GM21723 (cell line): ENCODE measurements at regions not wholly inside any gene's neighbourhood (a gene's known extent, or its start where the extent isn't known, plus 50 kb on each side); places are given as distances from the start of the nearest gene placed in this dataset.

Source experiments
- ATAC-seq: cut with Tn5 transposase; IDR thresholded peaks from one replicate; pipeline ENCODE4 v1.9.1; 2021; ENCODE audit warnings: mild to moderate bottlenecking, moderate library complexity; ENCODE audit not compliant: unreplicated experiment

DNA sequence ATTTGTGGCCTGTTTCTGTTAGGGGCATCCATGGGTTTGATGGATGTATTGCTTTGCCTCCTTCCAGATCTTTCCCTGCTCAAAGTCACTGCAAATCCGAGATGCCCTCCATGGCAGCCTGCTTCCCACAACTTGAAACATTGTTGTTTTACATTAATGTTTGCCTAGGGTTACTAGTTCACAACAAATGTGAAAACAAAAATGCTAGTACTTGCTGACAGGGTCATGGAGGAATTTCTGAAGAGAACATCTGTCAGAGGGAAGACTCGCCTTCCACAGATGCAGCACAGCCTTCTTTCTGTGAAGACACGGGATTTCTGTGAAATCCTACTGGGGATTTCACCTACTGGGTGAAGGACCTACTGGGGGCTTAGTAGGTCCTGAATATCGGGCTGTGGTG, 260.0 kb upstream of the FN1 start:
- no peak for ATAC-seq

DNA sequence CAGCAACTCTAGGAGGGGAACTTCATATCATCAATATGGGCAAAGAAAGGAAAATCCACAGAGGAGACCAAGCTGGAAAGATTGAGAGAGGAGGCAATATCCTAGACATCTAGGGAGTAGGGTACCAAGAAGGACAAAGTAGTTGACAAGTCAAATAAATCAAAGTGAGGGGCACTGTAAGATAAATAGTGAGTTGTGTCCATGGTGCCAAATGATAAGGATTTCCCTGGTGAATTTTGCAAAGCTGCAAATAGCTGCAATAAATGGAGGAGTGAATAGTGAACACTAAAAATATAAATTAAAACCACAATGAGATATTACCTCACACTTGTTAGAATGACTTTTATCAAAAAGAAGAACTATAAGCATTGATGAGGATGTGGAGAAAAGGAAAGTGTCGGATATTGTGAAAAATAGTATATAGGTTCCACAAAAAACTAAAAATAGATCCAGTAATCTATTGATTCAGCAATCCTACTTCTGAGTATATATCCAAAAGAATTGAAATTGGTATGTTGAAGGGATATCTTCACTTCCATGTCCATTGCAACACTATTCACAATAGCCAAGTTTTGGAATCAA, 258.2 kb upstream of the FN1 start:
- ATAC-seq: no peak

DNA sequence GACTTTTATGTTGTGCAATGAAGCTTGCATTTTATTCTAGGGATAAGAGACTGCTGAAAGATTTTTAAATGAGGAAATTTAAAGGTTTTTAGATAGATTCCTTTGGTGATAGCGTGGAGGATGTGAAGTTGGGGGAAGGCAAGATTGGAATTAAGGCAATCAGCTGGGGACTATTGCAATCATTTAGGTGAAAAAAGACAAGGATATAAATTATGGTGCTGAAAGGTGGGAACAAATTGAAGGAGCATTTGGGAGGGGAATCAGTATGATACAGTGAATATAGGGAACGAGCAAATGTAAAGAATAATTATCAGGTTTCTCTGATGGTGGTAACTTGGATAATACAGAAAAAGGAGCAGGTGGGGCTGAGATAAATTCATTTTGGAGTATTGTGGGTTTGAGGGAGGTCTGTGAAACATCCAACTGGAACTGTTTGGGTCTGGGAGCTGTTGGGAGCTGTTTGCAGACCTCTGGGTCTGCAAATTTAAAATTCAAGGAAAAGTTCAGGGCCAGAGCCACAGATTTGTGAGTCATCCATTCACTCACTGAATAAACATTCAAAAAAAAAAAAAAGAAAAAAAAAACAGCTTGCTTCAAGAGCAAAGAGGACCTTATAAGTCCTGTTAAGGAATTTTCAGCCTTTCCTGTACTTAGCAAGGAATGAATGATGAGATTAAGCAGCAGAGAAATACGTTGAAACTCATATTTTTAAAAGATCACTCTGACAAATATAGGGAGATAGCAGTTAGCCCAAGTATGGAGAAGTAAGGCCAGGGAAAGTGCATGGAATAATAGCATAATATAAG, 257.5 kb upstream of the FN1 start:
- no peak for ATAC-seq

DNA sequence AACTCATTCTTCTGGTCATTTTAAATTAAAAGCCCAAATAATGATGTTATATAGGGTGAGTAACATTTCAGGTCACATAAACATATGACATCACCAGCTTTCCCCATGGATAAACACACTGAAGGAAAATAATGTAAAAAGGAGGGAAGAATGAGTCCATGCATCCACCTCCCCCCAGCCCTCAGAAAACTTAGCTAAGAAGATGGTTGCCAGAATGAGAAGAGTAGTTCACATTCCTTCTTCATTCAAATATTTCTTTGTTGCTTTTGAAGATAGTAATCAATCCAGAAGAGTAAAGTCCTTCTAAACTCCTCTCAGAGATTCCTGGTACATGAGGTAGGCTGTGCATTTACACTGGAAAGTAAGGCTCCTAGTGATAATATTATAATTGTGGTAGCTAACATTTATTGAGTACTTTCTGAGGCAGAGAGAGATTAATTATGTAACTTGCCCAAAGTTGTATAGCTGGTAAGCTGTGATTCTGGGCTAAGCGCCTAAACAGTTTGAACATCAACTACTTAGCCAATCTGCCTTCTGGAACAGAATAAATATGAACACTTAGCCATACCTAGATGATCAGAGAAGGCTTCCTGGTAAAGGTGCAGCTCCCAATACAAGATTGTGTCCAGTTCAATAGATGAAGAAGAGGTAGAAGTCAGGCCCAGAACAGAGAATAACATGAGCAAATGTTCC, 256.7 kb upstream of the FN1 start:
- no peak for ATAC-seq

DNA sequence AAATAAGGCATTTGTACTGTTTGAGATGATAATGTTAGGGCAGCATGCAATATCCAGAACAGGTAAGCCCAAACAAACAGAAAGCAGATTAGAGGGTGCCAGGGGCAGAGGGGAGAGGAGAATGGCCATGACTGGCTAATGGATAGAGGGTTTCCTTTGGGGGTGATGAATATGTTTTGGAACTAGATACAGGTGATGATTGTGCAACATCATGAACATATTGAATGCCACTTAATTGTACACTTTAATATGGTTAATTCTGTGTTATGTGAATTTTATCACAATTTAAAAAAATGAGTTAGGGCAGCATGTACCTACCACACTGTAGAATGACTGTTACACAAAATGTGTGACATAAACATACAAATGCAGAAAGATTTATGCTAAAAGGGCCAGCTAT, 255.5 kb upstream of the FN1 start:
- no peak for ATAC-seq

DNA sequence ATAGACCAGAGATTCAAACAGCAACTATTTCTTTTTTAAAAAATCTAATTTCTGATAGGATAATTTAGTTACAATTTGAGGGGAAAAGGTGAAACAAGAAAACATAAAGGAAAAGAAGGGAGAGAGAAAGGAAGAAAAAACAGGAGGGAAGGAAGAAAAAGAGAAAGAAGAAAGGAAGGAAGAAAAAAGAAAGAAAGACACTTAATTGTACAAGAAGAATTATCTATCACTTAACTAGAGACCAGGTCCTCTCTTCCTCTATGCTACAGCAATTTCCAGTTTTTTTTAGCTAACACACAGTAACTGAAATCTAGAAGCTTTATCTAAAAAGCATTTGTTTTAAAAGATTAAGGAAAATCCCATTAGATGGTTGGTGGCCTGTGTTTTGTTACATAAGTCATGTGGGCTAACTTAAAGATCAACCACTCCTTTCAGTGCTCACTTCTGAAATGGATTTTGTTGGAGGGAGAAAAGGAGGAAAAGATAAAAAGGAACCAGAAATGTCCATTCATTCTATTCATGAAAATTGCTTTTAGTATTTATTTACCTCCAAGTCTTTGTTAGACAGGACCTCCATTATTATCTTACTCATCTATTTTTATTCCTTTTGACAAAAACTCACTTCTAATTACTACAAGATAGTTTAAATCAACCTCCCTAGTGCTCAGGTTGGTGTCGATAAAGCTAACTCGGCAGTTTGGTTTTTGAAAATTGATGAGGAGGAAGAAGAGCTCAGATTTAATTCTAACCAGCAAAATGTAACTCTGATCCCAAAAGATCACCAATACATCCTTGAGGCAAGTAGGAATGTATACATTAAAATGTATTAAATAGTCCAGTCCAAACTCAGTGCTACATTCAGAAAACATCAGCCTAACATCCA, 251.5 kb upstream of the FN1 start:
- ATAC-seq: no peak

DNA sequence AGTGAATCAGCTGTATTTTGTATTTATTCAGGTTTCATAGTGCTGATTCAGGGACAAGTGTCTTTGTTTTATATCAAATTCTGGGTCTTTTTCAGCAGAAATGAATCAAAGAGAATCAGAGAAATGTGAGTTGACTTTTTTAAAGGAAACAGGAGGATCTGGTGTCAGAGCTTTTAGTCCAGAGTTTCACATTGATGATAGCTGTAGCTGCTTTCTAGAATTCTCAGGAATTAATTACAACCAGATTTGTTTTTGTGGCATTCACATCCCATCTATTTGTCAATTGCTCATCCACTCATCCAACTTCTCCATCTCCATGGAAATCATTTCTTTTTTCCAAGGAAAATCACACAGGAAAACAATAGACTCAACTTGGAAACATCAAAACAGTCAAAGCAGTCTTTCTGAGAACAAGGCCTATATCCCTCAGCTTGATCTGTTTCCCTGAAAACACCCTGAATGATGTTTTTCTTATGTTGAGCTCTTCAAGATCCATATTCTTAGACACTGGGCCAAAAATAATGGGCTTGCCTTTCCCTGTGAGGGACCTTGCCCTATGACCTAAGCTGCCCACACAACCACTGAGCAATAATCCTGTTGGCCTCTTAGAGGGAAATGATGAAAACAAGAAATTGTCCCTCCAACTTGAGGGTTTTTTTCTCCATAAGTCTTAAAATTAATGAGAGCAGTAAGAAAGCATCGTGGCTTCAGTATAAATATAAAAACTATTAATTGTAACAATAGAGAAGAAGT, 249.5 kb upstream of the FN1 start:
- ATAC-seq: no peak

DNA sequence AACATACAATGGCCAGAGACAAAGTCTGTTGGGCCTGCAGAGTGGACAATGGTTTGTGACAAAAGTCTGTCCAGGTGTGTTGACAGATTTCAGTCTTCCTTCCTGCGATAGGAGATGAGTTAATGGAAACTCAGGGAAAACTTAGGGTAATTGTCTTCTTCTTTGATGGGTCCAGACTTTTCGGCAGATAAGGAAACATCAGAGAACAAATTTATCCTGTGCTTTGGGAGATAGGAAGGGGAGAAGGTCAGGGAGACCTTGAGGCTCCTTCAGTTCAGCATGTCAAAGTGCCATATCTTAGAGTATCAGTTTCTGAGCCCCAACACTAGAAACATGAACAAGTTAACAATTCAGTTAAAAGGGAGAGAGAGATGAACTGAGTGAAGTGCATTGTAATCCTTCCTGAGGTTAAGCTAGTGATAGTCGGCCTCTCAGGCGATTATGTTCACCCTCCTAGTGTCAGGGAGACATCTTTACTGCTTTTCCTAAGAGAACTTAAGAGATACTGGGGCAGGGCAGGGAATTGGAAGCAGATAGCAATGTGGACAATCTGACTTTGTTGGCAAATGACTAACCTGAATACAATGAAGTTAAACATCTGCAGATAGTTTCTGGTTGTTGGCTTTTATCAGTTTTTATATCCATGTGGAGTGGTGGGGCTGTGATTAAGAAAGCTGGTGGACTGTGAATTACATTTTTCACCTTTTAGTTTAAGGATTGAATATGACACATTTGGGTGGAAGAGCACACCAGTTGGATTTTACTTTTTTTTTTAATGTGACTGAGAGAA, 248.8 kb upstream of the FN1 start:
- ATAC-seq: no peak

DNA sequence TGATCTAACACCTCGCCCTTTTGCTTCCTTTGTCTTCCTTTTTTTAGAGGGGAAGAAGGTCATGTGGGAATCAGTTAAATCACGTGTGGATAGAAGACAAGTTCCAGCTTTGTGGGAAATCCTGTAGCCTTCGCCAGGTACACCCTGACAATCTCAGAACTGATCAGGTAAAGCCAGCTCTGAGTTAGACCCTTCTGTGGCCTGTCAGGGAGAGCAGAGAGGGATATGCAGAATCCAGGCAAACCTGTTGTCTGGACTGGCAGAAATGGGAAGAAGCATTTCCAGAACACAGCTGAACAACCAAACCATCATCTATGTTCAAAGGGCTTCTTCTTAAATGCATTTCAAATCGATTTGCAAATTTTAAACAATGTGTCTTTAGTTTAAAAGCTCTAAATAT, 247.4 kb upstream of the FN1 start:
- ATAC-seq: no peak

DNA sequence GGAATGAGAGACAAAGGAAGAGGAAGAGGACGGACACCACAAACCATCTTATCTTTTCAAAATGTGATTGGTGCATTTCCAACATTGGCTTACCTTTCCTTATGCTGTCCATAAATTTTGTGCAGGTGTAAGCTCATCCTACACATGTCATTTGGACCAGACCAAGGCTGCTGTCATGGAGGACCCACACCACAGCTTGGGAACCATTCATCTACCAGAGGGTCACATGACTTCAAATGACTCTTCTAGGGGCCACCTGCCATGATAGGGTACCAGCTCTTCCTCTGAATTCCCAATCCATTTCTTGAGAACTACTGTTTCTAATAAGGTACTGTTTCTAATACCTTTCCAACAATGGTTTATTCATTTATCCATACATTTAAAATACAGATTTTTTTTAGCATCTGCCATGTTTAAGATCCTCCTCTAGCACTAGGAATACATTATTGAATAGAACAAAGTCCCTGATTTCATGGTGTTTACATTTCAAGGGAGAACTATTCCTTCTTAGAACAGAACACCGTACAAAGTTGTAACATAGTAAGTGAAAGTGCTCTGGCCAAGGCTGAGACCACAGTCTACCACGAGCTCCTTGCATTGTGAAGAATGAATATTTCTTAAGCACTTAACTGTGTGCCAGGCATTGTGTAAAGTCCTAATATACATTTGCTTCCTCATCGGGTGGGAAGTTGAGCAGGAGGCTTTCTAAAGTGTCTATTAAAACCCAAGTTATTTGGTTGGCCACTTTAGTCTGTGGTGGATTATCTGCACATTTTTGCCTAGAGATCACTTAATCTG, 246.1 kb upstream of the FN1 start:
- no peak for ATAC-seq

DNA sequence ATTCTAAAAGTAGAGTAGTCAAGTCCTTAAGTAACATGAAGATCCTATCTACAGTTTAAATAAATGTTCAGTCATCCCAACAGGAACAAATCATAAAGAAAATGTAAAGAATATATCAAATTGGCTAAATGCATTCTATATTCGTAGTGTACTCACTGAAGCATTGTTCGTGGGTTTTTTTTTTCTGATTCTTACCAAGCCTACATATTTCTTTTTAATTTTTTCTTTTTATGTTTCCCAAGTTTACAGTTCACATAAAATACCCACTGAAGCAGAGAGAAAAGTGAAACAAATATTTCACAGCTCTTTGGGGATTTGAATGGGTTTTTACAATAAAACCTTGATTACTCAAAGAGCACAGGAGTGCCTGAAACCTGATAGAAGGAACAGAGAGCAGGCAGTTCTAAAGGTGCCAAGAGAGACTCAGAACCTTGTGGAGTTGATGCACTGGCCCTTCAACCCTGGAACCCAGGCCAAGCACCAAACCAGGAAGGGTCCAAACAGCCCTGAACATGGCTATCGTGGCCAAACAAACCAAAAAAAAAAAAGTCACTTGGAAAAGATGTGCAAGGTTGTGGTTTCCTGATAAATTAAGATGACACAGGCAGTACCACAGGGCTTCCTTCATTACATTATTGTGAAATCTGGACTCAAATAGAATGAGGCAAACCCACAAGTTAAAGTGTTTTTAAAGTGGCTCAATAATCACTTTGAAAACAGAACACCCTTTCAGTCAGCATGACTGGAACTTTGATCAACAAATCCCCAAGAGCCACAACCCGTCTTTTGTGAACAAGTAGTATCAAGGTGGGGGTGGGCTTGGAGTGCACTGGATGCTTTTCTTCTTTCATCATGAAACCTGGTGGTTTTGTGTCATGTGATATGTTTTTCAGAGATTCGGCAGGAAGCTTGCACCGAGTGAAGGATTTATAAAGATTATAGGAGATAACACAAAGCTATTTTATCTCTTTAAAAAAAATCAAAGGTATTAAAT, 245.0 kb upstream of the FN1 start:
- ATAC-seq: no peak

DNA sequence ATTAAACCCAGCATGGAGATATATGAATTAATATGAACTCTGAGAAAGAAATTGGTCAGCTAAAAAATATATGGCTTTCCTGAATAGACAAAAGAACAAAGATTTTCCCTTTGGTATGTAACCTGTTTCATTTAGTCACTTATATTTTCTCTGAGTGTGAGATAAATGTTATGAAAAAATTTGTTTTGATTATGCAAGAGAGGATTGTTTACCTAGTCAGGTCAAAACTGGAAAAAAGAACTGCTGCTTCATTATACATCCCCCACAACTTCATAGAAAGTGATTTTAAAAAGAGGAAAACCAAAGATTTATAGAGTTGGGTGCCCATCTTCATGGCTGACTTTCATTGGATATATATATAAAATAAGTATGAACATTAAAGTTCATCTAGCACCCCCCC, 242.2 kb upstream of the FN1 start:
- no peak for ATAC-seq

DNA sequence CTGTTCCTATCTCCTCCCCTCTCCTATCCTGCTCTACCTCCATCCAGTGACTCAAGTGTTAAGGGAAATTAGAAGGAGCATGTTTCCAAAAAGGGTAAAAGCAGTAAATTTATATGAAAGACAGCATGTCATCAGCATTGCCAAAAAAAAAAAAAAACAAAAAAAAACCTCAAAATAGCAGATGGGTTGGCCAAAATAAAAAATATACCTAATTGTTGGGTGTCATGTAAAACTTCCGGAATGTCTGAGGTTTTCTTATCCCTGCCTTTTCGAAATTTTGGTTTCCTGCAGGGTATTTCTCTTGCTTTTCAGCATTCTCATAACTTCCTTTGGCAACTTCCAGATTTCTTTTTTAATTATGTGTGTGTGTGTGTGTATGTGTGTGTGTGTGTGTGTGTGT, 241.6 kb upstream of the FN1 start:
- ATAC-seq: no peak

DNA sequence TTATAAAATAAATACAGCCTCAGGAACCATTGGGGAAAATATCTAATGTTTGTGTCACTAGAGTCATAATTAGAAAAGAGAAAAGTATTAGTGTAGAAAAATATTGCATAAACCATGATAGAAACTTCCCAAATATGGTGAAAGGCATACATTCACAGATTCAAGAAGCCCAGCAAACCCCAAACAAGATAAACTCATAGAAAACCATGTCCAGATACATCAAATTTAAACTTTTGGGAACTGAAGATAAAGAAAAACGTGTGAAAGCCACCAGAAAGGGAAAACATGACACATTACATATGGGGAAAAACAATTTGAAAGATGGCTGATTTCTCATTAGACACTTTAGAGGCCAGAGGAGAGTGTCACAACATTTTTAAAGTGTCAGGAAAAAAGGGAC, 236.5 kb upstream of the FN1 start:
- ATAC-seq: no peak

DNA sequence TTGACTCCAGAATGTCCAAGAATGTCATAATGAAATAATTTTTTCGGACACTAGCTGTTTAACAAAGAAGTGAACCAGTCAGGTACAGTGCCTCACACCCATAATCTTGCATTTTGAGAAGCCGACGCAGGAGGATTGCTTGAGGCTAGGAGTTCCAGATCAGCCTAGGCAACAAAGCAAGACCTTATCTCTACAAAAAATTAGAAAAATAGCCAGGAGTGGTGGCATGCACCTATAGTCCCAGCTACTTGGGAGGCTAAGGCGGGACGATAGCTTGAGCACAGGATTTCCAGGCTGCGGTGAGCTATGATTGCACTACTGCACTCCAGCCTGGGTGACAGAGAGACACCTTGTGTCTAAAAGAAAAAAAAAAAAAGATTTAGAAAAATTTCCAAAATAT, 235.8 kb upstream of the FN1 start:
- ATAC-seq: no peak

DNA sequence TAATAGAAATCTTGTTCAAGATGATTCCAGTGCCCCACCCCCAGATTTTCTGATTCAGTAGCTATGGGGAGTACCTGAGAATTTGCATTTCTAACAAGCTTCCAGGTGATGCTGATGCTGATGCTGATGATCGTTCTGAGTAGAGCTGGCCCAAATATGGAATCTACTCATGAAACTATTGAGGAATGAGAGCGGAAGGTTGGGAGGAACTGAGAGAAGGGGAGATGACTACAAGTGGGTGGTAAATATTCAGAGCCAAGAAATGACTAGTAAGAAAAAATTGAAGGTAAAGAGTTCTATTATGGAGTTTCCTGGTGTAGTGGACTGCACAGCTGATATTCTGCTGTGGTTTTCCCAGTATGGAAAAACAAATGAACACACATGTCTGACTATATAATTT, 235.4 kb upstream of the FN1 start:
- no peak for ATAC-seq

DNA sequence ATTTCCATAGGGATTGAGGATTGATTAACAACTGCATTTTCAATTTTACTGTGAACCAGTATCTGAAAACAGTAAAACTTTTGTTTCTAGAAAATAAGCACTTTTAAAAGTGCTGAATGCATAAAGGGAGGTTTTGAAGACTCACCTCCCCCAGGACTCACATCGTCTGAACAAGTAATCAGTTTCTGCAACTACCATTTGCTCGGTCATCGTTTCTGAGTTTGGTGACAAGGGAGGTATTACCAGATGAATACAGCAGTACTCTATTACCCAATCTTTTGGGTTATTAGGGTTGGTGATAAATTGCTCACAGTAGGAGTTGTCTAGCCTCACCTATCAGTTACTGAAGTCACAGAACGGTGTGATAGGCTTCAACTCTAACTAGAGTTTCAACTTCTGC, 234.5 kb upstream of the FN1 start:
- no peak for ATAC-seq

DNA sequence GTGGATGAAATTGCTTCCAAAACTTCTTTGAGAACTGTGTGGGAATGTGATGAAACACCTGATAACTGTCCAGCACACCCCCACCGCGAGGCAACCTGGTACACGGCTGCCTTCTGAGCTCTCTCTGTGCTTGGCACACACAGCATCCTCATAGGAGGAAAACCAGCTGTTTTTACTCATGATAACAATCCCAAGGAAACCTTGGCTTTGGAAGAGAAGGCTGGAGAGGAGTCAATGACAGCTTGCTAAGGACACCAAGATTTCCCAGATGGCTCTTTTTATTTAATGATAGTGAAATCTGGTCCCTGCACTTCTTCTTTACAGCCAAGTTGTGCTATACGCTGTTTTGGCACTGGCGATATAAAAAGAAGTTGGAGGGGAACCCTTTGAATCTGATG, 232.5 kb upstream of the FN1 start:
- ATAC-seq: no peak
